Kasumi-1 (cell line): ENCODE measurements at regions not wholly inside any gene's neighbourhood (a gene's known extent, or its start where the extent isn't known, plus 50 kb on each side); places are given as distances from the start of the nearest gene placed in this dataset.

Source experiments
- DNase-seq, 2 experiments: peaks; one replicate each; lab custom pipeline; 2025; lab: John Stamatoyannopoulos, UW

DNA sequence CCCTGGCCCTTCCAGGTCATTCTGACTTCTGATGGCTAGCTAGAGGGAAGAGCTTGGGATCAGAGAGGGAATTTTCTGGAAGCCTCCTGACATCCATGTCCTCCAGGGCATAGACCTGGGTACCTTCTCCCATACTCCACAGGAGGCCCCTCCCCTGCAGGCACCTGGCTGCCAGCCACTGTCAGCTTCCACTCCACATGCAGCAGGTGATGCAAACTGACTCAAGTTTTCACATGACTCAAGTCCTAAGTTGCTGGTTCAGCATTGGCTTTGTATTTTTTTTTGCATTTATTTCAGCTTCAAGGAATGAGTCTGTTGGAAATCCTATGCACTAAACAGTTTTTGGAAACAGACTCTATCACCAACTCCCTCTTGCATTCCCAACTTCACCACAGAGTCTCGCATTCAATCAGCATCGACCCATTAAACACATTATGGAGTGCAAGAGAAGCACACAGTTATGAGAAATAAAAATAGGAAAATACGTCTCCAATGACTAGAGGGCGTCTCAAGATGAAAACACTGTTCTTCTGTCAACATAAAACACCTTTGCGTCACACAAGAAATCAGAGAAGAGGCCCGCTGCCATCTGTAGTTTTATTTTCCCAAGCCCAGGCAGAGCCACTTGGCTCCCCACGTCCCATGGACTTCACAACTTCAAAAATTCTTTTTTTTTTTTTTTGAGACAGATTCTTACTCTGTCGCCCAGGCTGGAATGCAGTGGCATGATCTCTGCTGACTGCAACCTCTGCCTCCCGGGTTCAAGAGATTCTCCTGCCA is 362.6 kb upstream of the MGMT start:
- DNase-seq: no peak

DNA sequence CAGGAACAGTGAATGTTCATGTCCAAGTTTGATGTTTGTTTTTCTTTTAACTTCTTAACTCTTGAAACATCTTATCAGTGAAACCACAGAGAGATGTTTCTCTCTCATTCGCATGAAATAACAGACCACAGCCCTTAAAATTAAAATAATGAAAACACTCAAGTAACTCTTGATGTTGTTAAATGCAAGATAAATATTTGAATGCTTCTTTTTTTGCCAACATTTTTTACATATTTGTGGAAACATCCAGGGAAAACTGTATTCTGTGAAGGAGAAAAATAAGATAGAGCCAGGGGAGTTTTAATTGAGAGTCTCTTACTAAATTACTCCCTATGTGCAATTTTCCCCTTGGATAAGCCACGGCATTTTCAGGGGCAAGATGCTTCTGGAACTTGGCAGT is 361.8 kb upstream of the MGMT start:
- DNase-seq: no peak

DNA sequence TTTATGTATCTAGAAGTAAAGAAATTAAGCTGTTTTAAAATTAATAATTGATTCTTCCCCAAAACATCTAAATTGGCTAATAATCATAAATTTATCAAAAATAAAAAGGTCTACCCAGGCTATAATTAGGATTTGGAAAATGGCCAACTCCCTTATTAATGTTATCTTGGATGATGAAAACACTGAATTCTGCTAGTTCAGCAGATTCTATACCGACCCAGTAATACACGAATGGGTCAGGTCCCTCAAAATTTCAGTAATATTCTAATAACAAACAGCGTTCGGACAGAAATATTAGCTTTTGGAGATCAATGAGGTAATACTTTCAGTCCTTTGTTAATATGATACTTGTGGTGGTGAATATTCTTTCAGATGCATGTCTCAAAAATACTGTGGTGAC is 360.7 kb upstream of the MGMT start:
- DNase-seq: no peak

DNA sequence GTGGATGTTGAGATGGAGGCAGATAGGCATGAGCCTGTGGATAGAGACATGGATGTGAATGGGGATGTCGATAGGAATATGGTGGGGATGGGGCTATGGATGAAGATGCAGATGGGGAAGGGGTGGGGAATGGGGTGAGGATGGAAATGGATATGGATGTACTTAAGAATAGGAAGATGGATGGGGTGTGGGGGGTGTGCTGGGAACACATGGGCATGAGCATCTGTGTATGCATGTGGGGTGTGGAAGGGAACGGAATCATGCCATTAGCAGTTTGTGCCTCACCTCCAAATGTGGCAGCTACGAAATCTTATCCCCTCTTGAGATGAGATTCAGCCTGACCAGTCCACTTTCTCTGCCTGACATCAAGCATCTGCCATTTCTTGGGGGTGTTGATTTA is 359.5 kb upstream of the MGMT start:
- DNase-seq: no peak

GRCh38 chr10:129108378-129108777 is 358.7 kb upstream of the MGMT start:
- DNase-seq: no peak

- no peak for DNase-seq
Observed at GRCh38 chr10:129108994-129109393, 358.0 kb upstream of the MGMT start.

- DNase-seq: no peak
Observed at GRCh38 chr10:129110780-129111179, 356.3 kb upstream of the MGMT start.

DNA sequence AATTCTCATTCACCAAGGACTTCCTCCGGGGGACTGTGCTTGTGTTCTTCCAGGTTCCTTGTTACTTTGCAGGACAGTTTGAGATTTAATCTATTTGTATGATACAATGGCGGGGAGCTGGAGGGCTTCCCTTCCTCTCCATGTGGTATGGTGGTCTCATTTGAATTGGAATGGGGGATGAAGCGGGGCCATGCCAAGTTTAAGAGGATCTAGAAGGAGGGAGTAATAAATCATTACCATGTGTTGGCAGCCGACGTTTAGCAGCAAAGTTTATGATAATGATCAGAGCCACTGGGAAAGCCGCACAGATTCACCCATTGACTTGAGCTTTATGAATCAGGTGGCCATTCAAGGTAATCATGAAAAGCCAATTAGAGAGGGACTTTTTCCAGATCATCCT is 355.1 kb upstream of the MGMT start:
- DNase-seq: no peak

- no peak for DNase-seq
Observed at GRCh38 chr10:129114588-129114987, 352.5 kb upstream of the MGMT start.

- no peak for DNase-seq
Observed at GRCh38 chr10:129116371-129116770, 350.7 kb upstream of the MGMT start.

DNA sequence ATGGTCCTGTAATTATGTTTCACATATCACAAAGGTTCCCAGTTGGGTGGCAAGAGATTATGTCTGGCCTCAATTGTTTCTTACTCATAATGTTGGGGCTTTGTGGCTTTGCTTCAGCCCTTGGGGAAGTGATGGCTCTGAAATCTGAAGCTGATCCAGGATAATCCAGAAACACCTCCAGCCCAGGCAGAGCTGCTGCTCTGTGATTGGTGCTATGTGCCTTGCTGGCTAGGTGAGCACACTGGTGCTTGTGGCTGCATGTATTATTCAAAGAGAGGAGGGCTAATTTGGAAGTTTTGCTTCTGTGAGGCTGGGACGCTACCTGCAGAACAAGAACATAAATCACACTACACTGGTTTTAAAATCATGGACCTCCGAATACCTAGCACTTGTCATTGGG is 346.6 kb upstream of the MGMT start:
- no peak for DNase-seq

DNA sequence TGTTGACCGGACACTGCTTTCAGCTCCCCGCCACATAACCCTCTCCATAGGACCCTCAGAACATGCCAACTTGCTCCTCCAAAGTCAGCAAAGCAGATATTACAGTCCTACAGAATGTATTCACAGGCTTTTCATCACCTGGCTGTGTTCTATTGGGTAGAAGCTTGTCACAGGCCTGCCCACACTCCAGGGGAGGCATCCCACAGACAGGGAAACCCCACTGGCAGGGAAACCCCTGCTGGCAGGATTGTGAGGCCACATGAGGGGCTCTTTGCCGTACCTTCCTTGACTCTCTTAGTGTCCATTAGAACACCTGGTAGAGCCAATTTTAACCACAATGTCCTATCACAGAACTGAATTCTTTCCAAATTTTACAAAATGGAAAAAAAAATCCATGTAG is 344.2 kb upstream of the MGMT start:
- no peak for DNase-seq

DNA sequence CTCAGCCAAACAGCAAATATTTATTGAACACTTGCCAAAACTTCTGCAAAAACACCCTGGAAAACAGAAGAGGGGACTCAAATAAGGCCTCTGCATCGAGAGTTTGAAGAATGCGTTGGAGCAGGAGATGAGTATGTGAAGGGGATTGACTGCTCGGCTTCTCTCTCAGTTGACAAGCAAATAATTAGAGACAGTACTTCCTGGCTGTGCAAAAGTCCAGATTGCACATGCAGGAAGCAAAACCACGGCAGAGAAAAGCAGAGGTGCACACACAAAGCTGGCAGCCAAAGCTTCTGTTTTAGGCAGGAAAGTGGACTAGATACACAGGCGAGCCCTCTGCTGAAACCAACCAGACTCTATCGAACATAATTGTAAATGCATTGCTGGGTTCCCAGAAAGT is 343.6 kb upstream of the MGMT start:
- no peak for DNase-seq

GRCh38 chr10:129126982-129127381 is 340.1 kb upstream of the MGMT start:
- no peak for DNase-seq

GRCh38 chr10:129131457-129132132 is 335.4 kb upstream of the MGMT start:
- DNase-seq: no peak

GRCh38 chr10:129133856-129134255 is 333.2 kb upstream of the MGMT start:
- no peak for DNase-seq

DNA sequence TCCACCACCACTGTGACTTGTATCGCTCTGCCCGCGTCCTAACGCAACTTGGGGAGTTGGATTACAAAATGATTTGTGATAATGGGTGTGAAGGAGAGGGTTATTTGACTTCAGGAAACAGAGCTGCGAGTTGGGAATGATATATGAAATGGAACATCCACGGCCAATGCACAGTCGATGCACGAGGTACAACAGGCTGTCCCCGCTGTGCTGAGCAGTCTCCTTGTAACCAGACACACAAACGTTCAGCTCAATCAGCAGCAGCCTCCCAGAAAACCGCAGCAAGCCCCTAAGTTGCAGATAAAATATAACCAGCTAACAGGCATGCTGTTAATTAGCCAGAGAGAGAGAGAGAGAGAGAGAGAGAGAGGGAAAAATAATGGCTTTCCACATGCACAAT is 332.7 kb upstream of the MGMT start:
- DNase-seq: no peak

DNA sequence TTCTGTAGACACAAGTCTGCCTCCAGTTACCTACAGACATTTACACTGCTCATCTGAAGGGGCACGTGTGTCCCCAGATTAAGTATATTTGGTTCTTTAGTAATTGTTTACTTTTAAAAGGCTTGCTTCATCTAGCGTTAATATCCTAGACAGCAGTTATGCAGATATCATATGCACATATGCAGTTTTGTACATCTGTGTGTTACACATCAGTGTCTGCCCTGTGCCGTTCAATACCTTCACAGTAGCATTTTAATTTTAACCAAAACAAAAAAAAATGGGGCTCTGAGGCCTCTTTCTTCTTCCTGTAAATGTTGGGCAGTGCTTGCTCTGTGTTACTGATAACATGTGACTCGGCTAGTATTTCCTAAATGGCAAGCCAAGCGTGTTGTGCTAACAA is 331.4 kb upstream of the MGMT start:
- no peak for DNase-seq

DNA sequence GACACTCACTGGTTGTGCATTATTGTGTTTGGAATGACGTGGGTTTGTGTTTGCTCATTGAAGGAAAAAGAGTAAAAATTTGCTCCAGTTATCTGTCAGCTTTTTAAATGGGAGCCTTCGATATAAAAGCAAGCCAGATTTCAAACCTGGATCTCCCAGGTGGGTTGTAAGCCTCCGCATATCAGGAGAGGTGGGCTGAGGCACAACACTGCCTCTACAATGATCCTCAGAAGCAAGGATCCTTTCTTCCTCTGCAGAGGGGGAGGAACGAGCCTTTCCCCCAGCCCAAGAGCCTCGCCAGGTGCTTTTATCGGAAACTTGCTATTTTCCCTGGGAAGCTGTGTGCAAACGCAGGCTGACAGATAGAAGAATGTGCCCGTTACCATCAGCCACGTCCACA is 331.0 kb upstream of the MGMT start:
- DNase-seq: no peak

DNA sequence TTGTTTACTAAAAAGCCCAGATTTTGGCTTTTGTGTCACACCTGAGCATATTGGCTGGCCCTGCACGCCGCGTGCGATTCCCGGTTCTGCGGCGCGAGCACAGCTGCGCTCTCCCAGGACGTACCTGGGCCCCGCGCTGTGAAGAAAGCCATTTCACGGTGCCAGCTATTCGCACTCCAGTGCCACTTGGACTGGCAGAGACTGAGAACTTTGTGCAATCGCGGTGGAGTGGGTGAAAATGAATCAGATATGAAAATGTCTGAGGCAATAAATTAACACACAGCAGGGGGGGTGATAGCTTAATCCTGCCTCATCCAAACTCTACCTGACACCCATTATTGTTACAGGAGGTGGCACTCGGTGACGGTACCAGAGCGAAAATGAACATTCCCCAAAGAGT is 330.1 kb upstream of the MGMT start:
- DNase-seq: no peak

- DNase-seq: no peak
Observed at GRCh38 chr10:129140921-129141885, 325.8 kb upstream of the MGMT start.

DNA sequence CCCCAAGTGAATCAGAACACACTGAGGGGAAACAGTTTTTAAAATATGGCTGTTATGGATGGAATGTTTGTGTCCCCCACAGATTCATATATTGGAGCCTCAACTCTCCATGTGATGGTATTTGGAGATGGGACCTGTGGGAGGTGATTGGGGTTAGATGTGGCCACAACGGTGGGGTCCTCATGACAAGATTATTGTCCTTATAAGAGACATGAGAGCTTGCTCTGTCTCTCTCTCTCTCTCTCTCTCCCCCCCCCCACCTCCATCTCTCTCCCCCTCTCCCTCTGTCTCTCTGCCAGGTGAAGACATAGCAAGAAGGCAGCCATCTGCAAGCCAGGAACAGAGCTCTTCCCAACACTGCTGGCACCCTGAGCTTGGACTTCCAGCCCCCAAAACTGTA is 315.8 kb upstream of the MGMT start:
- no peak for DNase-seq

DNA sequence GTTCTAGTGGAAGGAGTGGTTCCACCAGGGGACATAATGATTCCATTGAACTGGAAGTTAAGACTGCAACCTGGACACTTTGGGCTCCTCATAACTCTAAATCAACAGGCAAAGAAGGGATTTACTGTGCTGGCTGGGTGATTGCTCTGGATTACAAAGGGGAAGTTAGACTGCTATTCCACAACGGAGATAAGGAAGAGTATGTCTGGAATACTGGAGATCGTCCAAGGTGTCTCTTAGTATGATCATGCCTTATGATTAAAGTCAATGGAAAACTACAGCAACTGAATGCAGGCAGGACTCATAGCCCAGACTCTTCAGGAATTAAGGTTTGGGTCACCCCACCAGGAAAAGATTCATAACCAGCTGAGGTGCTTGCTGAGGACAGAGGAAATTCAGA is 310.6 kb upstream of the MGMT start:
- no peak for DNase-seq
